Astrocyte (in vitro differentiated cells and primary cell): ENCODE measurements at regions not wholly inside any gene's neighbourhood (a gene's known extent, or its start where the extent isn't known, plus 50 kb on each side); places are given as distances from the start of the nearest gene placed in this dataset.

Experiments
- DNase-seq: peaks from one replicate; pipeline ENCODE4 v3.0.0-alpha.2; 2010; ENCODE audit warnings: low read depth
- FAIRE-seq: peaks from 2 replicates; lab custom pipeline; 2011; peaks lifted over from hg19 to GRCh38; lab: Jason Lieb, UNC
- H2AFZ ChIP-seq: 2 replicates; pipeline ENCODE4 v1.6.0; 2012; ENCODE audit warnings: low read depth, low read length, inconsistent platforms
- H3K27ac ChIP-seq: 2 replicates; pipeline ENCODE4 v1.5.1; 2011; ENCODE audit warnings: low read depth, low read length, inconsistent platforms
- H3K27me3 ChIP-seq: 2 replicates; pipeline ENCODE4 v1.6.0; 2011; ENCODE audit warnings: low read length, inconsistent platforms; ENCODE audit not compliant: insufficient read depth
- H3K36me3 ChIP-seq: 2 replicates; pipeline ENCODE4 v1.5.1; 2011; ENCODE audit warnings: low read length, inconsistent platforms; ENCODE audit not compliant: insufficient read depth
- H3K4me1 ChIP-seq: 2 replicates; pipeline ENCODE4 v1.5.1; 2011; ENCODE audit warnings: low read length, inconsistent platforms; ENCODE audit not compliant: insufficient read depth
- H3K4me2 ChIP-seq: 2 replicates; pipeline ENCODE4 v1.6.0; 2012; ENCODE audit warnings: low read length, inconsistent platforms
- H3K4me3 ChIP-seq: 2 replicates; pipeline ENCODE4 v1.5.1; 2011; ENCODE audit warnings: low read depth, mild to moderate bottlenecking, low read length, inconsistent platforms; ENCODE audit not compliant: insufficient read depth
- H3K79me2 ChIP-seq: 2 replicates; pipeline ENCODE4 v1.6.0; 2012; ENCODE audit warnings: mild to moderate bottlenecking, low read length, inconsistent platforms; ENCODE audit not compliant: insufficient read depth
- H3K9ac ChIP-seq: 2 replicates; pipeline ENCODE4 v1.6.0; 2012; ENCODE audit warnings: mild to moderate bottlenecking, low read length, inconsistent platforms
- H3K9me3 ChIP-seq: 2 replicates; pipeline ENCODE4 v1.5.1; 2012; ENCODE audit warnings: low read depth, mild to moderate bottlenecking, low read length, inconsistent platforms; ENCODE audit not compliant: insufficient read depth
- H4K20me1 ChIP-seq: 2 replicates; pipeline ENCODE4 v1.6.0; 2012; ENCODE audit warnings: low read length, inconsistent platforms; ENCODE audit not compliant: insufficient read depth
- H3K27ac Mint-ChIP-seq: one replicate; pipeline ENCODE4 v1.8.0; 2021; ENCODE audit warnings: mild to moderate bottlenecking, mixed read lengths; ENCODE audit not compliant: unreplicated experiment
- H3K27me3 Mint-ChIP-seq: one replicate; pipeline ENCODE4 v1.8.0; 2021; ENCODE audit warnings: low read depth, mixed read lengths; ENCODE audit not compliant: unreplicated experiment
- H3K36me3 Mint-ChIP-seq: one replicate; pipeline ENCODE4 v1.8.0; 2021; ENCODE audit warnings: low read depth, mixed read lengths; ENCODE audit not compliant: unreplicated experiment
- H3K4me1 Mint-ChIP-seq: one replicate; pipeline ENCODE4 v1.8.0; 2021; ENCODE audit warnings: low read depth, mixed read lengths; ENCODE audit not compliant: unreplicated experiment
- H3K4me3 Mint-ChIP-seq: one replicate; pipeline ENCODE4 v1.8.0; 2021; ENCODE audit warnings: mild to moderate bottlenecking, moderate library complexity, mixed read lengths; ENCODE audit not compliant: unreplicated experiment
- H3K9me3 Mint-ChIP-seq: one replicate; pipeline ENCODE4 v1.8.0; 2021; ENCODE audit warnings: mild to moderate bottlenecking, mixed read lengths; ENCODE audit not compliant: unreplicated experiment
- EZH2 ChIP-seq: IDR thresholded peaks from 2 replicates; pipeline ENCODE4 v1.6.1; 2012; ENCODE audit warnings: mild to moderate bottlenecking, low read length, inconsistent platforms; ENCODE audit not compliant: insufficient read depth
- TF ChIP-seq, protein P1 (sequence below): IDR thresholded peaks from 2 replicates; pipeline ENCODE4 v1.5.1; 2011; ENCODE audit warnings: low read depth, mild to moderate bottlenecking, inconsistent platforms, low read length, moderate library complexity; ENCODE audit not compliant: insufficient read depth

GRCh38 chr5:8767746-8768145 lies 778.1 kb downstream of the SEMA5A start:
- Histone ChIP-seq H3K36me3 (no peaks in the 10 kb centered on the region), H4K20me1 (no peaks in the 10 kb centered on the region), H3K27me3 (no peaks in the 10 kb centered on the region), H3K27ac (no peak overlapping the region), H3K9ac (no peak overlapping the region), H2AFZ (no peak overlapping the region), H3K4me1 (no peaks in the 10 kb centered on the region), H3K9me3 (no peaks in the 10 kb centered on the region), H3K4me2 (no peak overlapping the region), H3K79me2 (no peaks in the 10 kb centered on the region), H3K4me3 (no peak overlapping the region)
- no peak overlapping the region for H3K4me3 Mint-ChIP-seq
- H3K36me3 Mint-ChIP-seq: no peaks in the 10 kb centered on the region
- no peak overlapping the region for H3K27ac Mint-ChIP-seq
- DNase-seq: no peak
- no peaks in the 10 kb centered on the region for H3K27me3 Mint-ChIP-seq
- no peak for FAIRE-seq
- H3K4me1 Mint-ChIP-seq: peaks cover under 1% of the 10 kb centered on the region
- peaks cover 3% of the 10 kb centered on the region for H3K9me3 Mint-ChIP-seq
- TF ChIP-seq EZH2: no peak
- TF ChIP-seq, protein P1, sequence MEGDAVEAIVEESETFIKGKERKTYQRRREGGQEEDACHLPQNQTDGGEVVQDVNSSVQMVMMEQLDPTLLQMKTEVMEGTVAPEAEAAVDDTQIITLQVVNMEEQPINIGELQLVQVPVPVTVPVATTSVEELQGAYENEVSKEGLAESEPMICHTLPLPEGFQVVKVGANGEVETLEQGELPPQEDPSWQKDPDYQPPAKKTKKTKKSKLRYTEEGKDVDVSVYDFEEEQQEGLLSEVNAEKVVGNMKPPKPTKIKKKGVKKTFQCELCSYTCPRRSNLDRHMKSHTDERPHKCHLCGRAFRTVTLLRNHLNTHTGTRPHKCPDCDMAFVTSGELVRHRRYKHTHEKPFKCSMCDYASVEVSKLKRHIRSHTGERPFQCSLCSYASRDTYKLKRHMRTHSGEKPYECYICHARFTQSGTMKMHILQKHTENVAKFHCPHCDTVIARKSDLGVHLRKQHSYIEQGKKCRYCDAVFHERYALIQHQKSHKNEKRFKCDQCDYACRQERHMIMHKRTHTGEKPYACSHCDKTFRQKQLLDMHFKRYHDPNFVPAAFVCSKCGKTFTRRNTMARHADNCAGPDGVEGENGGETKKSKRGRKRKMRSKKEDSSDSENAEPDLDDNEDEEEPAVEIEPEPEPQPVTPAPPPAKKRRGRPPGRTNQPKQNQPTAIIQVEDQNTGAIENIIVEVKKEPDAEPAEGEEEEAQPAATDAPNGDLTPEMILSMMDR: no peak

DNA sequence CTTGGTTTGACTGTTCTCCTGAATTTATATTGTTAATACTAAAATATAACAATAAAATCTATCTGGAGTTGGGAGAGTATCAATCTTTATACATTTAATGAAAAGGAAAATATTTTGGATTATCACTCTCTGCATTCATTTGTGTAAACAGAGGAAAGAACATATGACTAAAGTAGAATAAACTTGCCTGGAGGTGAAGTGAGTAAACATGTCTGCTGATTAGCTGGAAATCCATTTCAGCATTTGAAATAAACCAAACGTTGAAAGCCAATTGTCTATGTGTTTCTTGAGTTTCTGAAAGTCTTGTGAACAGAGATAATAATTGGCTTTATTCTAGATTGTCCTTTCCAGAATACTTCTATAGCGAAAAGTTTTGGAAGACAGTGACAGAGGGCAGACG lies 776.2 kb downstream of the SEMA5A start:
- no peaks in the 10 kb centered on the region for H3K4me1 ChIP-seq
- FAIRE-seq: no peak

DNA sequence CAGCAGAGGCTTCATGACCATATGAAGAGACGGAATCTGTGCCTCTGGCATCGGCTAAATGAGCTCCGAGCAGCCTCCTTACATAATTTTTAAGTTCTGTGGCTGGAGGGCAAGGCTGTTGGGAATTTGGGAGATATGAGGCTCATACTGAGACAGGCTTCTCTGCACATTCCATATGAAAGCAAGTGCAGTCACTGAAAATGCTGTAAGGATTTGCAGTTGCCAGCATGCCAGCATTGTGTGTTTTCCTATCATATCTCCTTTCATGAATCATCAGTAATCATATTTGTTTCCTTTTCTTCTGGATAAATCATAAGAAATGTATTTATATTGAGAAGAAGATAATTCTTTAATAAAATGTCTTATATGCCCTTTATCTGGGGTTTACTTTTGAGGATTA lies 775.4 kb downstream of the SEMA5A start:
- peaks cover 8% of the 10 kb centered on the region for H3K4me1 Mint-ChIP-seq

More for the DNA sequence above, 776.2 kb downstream of the SEMA5A start:
- H3K27ac ChIP-seq: no peak overlapping the region
- no peak overlapping the region for H3K4me3 Mint-ChIP-seq
- no peaks in the 10 kb centered on the region for H3K27me3 ChIP-seq
- no peak for DNase-seq
- no peaks in the 10 kb centered on the region for H3K27me3 Mint-ChIP-seq
- H3K4me1 Mint-ChIP-seq: peaks cover 8% of the 10 kb centered on the region
- no peak overlapping the region for H3K27ac Mint-ChIP-seq
- H3K4me2 ChIP-seq: no peak overlapping the region
- TF ChIP-seq, protein P1: no peak
- TF ChIP-seq EZH2: no peak
- H3K9me3 ChIP-seq: no peaks in the 10 kb centered on the region
- H3K9me3 Mint-ChIP-seq: no peaks in the 10 kb centered on the region
- no peaks in the 10 kb centered on the region for H4K20me1 ChIP-seq
- no peaks in the 10 kb centered on the region for H3K79me2 ChIP-seq
- no peaks in the 10 kb centered on the region for H3K36me3 Mint-ChIP-seq
- no peak overlapping the region for H3K4me3 ChIP-seq
- H3K36me3 ChIP-seq: no peaks in the 10 kb centered on the region
- no peak overlapping the region for H2AFZ ChIP-seq
- H3K9ac ChIP-seq: no peak overlapping the region

More for the DNA sequence above, 775.4 kb downstream of the SEMA5A start:
- Histone ChIP-seq H3K4me1 (peaks cover 4% of the 10 kb centered on the region), H3K36me3 (no peaks in the 10 kb centered on the region), H3K4me2 (no peak overlapping the region), H3K9ac (no peak overlapping the region), H3K27me3 (no peaks in the 10 kb centered on the region), H3K4me3 (no peak overlapping the region), H3K79me2 (no peaks in the 10 kb centered on the region), H3K27ac (no peak overlapping the region), H4K20me1 (no peaks in the 10 kb centered on the region), H3K9me3 (no peaks in the 10 kb centered on the region), H2AFZ (no peak overlapping the region)
- Mint-ChIP-seq H3K27me3 (no peaks in the 10 kb centered on the region), H3K27ac (no peak overlapping the region), H3K9me3 (no peaks in the 10 kb centered on the region), H3K4me3 (no peak overlapping the region), H3K36me3 (no peaks in the 10 kb centered on the region)
- FAIRE-seq (no peak), DNase-seq (no peak)
- TF ChIP-seq EZH2: no peak
- TF ChIP-seq, protein P1: no peak
